NCI-H2081 (cell line): ENCODE measurements at regions not wholly inside any gene's neighbourhood (a gene's known extent, or its start where the extent isn't known, plus 50 kb on each side); places are given as distances from the start of the nearest gene placed in this dataset.

Experiments
- DNase-seq, 2 experiments: peaks; one replicate each; lab custom pipeline; 2025; lab: John Stamatoyannopoulos, UW

GRCh38 chr3:68306571-68306970, 625.8 kb downstream of the TAFA4 start:
- DNase-seq = no peak

DNA sequence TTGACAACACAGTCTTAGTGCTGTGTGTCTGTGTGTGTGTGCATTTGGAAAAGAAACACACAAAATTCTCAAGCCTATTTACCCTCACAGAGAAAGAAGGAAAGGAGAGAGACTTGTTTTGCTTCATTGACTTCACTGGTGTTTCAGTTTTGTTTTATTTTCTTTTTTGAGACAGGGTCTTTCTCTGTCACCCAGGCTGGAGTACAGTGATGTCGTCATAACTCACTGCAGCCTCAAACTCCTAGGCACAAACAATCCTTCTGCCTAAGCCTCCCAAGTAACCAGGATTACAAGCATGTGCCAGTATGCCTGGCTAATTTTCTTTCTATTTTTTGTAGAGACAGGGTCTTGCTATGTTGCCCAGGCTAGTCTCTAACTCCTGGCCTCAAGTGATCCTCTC, 636.9 kb downstream of the TAFA4 start:
- no peak for DNase-seq

- no peak for DNase-seq
These were observed 635.9 kb upstream of the SUCLG2 start for GRCh38 chr3:68290333-68290732.

DNA sequence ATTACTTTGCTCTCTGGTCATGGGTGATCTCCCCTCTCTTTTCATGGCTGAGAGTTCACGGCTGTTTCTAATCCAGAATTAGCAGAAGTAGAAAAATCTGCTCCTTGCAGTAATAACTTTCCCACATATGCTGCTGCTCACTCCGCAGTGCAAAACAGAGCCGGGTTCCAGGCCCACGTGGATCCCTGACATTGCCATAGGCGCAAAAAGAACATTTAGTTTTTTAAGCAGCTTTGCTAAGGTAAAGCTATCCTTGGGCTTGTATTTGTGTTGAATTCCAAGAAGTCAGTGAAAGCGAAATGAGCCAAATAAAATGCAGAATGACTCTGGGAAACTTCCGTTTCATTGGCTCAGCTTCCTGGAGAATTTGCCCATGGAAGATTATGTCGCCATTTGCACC, 633.7 kb upstream of the SUCLG2 start:
- DNase-seq = peak in 1 of 2 experiments; percentile 24

DNA sequence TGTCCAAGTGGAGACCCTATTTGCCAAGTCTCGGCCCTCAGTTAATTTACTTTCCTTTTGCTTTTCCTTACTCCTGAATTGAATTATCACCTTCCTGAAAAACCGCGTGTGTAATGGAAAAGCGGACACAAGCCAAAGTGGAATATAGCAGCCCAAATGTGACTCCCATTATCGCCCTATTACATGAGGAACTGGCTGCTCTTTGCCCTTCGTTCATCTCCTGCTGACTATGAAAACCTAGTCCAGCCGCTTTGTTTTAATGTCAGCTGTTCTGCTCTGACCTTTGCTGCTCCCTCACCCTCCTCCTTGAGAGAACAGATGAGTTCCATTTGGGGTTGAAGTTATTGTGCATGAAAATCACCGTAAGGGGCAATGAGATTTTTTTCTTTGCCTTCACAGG, 632.7 kb upstream of the SUCLG2 start:
- peak in 1 of 2 experiments; percentile 67 for DNase-seq

GRCh38 chr3:68274286-68274685, 619.9 kb upstream of the SUCLG2 start:
- DNase-seq = no peak

DNA sequence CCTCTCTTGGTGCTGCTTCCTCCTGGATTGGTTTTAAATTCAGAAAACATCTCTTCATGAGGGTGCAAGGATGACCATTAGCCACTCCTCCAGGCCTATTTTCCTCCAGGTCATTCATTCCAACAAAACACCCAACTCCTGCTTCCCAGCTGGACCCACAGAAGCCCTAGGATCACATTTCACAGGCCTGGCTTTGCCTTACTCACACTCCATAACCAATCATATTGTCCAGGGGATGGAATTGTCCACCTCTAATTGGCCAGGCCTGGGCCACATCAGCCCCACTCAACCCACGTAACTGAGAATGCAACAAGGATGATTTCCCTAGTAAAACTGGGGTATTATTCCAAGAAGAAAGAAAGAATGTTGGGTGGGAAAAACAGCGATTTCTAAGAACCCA, 616.7 kb upstream of the SUCLG2 start:
- no peak for DNase-seq

- DNase-seq = peak; percentile 4 to 50
These were observed 602.3 kb upstream of the SUCLG2 start for GRCh38 chr3:68256635-68257223.

DNA sequence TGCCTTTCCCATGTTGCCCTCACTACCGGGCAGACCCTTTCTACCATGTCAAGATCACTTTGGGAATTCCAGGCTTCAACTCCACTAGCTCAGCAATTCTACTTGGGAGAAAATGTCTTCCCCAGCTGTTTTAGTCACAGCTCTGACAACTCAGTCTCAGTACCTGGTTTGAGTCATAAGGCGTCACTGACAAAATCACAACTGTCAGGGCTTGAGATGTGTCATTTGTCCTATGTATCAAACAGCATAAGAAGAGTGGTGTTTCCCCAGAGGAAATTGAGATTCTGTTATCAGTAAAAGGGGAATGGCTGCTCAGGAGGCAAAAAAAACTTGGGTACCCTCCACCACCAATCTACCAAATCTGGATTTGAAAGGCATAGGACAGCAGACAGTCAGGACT, 594.9 kb upstream of the SUCLG2 start:
- no peak for DNase-seq

DNA sequence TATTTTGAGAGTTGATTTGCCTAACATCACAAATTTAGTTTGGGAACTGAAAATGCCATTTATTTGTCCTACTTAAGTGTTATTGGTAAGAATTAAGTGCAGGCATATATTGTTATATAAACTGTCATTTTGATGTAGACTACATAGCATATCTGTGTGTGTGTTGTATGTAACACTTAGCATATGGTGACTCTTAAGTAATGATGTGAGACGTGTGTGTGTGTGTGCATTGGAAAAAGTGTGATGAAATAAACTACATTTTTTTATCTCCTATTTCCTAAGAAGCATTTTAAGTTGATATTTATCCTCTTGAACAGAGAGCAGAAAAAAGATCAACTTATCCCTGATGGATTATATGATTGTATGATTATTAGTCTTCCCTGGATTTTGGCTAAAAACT, 588.2 kb upstream of the SUCLG2 start:
- no peak for DNase-seq

- DNase-seq = peak; percentile 64 to 92
These were observed 585.1 kb upstream of the SUCLG2 start for GRCh38 chr3:68239542-68239941.

DNA sequence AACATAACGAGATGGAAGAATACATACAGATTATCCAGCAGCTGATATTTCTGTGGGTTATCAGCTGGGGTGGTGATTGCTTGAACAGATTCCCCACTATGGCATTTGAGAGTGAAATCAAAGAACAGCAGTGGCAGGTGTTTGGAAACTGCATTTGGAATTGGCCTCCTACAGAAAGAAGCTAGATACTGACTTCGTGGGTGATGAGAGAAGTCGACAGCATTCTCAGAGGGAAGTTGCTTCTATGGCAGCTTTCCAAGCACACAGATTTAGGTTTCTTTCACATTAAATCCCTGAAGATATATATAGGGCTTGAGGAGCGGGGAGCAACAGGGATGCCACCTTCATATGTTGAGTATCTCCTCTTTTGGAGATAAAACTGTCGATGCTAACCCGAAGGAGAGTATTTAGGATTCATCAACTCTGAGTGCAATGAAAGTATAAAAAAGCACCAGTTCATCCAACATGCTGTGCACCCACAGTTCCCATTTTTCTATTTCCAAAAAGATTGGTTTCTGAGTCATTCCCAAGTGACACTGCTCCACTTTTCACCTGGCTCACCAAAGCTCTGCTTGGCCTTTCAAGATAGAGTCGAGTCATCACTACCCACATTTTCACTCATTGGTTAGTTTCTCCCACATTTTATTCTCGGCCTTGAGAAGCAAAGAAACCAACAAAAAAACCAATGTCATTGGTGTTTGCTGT, 579.8 kb upstream of the SUCLG2 start:
- DNase-seq = peak in 1 of 2 experiments; percentile 37

DNA sequence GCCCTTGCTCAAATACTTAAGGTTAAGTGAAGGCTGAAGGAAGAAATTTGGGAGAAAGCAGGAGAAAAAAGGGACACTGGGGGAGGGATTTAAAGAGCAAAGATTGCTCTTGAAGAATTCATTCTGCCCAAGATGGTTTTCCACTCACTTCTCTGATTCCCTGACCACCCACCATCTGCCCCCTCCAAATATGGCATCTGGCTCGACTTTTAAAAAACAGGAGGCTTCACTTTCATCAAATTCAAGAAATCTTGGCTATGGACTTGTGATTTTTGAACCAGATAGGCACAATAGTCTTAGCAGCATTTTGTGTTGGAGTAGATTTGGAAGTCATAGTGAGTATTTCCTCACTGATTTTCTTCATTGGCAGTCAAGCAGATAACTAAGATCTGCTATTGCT, 574.4 kb upstream of the SUCLG2 start:
- no peak for DNase-seq

GRCh38 chr3:68220832-68221231, 566.4 kb upstream of the SUCLG2 start:
- DNase-seq = no peak

DNA sequence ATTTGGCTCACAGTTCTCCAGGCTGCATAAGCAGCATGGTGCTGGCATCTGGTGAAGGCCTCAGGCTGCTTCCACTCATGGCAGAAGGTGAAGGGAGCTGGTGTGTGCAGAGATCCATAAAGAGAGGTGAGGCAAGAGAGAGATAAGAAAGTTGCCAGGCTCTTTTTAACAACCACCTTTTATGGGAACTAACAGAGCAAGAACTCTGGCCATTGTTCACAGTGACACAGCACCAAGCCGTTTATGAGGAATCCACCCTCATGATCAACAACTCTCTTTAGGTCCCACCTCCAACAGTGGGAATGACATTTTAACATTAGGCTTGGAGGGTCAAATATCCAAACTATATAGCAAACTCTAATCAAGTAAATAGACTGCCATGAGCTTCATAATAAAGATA, 557.2 kb upstream of the SUCLG2 start:
- DNase-seq = no peak

DNA sequence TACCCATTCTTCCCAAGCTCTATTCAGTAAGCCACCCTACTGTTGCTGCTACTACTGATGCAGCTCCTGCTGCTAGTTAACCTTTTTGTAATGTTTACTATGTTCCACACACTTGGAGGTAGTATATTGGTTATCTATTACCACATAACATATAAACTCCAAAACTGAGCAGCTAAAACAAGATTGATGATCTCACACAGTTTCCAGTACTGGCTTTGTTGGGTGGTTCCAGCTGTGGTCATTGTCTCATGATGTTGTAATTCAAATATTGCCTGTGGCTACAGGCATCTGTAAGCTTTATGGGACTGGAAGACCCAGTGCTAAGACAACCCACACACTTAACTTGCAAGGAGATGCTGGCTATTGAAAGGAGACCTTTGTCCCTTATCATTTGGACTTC, 556.2 kb upstream of the SUCLG2 start:
- DNase-seq = no peak

GRCh38 chr3:68207327-68207726, 552.9 kb upstream of the SUCLG2 start:
- DNase-seq = no peak

GRCh38 chr3:68206524-68207117, 552.2 kb upstream of the SUCLG2 start:
- DNase-seq = no peak

- DNase-seq = no peak
These were observed 532.3 kb upstream of the SUCLG2 start for GRCh38 chr3:68186733-68187132.

GRCh38 chr3:68176600-68176999, 522.2 kb upstream of the SUCLG2 start:
- no peak for DNase-seq

GRCh38 chr3:68173012-68173634, 518.7 kb upstream of the SUCLG2 start:
- no peak for DNase-seq

DNA sequence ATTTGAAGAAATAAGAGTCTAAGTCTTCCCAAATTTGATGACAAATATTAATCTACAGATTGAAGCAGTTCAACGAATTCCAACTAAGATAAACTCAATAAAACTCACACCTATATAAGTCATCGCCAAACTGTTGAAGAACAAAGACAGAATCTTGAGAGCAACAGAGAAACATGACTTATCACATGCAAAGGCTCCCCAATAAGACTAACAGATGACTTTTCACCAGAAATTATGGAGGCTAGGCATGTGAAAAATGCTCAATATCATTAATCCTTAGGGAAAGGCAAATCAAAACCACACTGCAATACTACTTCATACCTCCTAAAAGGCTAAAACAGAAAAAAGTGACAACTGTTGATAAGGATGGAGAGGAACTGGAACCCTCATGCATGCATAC, 517.6 kb upstream of the SUCLG2 start:
- DNase-seq = no peak

DNA sequence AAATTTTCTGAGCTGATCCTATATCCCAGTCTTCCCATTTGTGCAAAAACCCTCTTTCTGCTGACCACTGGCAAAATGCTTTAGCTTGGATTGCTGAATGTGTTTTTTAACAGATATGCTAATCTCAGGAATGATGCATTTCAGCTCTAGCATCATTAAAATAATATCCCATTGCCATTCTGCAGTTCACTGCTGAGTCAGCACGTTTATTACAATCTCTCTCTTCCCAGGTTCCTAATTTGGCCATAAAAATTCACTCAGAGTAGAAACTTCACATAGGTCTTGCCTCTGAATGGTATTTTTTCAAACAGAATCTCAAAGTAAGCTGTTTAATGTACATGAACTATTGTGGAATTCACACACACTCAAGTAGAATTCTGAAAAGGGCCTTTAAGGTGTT, 509.6 kb upstream of the SUCLG2 start:
- DNase-seq = no peak
